ENCODE measurements at regions not wholly inside any gene's neighbourhood (a gene's known extent, or its start where the extent isn't known, plus 50 kb on each side); places are given as distances from the start of the nearest gene placed in this dataset.

DNA sequence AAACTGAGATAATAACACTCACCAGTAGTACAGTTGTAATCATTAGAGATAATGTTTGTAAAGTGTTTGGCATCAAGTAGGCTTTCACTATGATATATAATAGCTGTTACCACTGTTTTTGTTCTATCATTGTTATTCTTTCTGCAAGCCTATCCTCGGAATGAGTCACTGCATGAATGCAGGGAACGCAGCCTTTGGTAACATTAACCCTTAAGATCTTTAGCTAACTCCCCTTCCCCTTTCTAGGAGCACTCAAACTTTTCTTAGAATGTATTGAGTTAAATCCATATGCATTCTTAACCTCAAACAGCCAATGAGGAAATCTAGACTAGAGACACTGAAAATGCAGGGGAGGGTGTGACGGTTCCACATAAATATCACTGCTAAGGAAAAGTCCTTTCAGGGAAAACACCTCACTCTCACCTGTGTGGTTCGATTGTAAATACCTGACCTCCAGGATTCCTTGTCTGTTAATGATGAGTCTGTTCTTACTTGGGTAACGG, 467.3 kb downstream of the SETD4 start:
- TF ChIP-seq, protein P1, sequence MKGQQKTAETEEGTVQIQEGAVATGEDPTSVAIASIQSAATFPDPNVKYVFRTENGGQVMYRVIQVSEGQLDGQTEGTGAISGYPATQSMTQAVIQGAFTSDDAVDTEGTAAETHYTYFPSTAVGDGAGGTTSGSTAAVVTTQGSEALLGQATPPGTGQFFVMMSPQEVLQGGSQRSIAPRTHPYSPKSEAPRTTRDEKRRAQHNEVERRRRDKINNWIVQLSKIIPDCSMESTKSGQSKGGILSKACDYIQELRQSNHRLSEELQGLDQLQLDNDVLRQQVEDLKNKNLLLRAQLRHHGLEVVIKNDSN (IDR thresholded peaks at IDR 0.05), result no peak
- no peak for TF ChIP-seq TEAD4 (IDR thresholded peaks at IDR 0.05)
- no peak for TF ChIP-seq TAF1 (IDR thresholded peaks at IDR 0.05; ENCODE audit: low read depth)
- no peak for TF ChIP-seq CREB1 (IDR thresholded peaks at IDR 0.05; ENCODE audit: low read depth)

DNA sequence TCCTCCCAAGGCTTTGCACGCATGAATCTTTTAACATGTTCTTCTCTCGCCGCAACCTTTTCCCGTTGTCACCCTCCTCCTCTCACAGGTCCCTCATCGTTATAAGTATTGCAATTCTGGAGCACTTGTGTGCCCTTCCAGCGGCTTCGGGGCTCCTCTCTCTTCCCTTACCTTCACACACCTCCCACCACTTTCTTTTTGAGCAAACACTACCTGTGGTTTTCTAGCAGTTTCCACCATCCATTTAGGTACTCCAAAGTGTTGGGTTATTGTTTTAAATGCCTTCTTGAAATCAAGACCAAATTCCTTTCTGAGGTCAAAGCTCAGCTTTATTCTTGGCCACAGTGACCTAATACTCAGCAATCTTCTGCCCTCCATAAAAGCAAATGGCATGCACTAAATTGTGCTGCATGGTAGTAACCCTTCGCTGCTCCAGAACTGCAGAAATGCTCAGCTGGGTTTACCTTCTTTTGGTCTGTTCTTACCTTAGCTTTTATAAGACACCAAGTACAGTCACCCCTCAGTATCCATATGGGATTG, 472.4 kb downstream of the SETD4 start:
- TF ChIP-seq NFIC (IDR thresholded peaks at IDR 0.05) (no peak), CREB1 (IDR thresholded peaks at IDR 0.05; ENCODE audit: low read depth) (no peak), CEBPB (IDR thresholded peaks at IDR 0.05) (no peak), TEAD4 (IDR thresholded peaks at IDR 0.05) (no peak), EP300 (IDR thresholded peaks at IDR 0.05; ENCODE audit: borderline replicate concordance) (no peak), FOXM1 (IDR thresholded peaks at IDR 0.05; ENCODE audit: borderline replicate concordance, low read depth) (no peak), TCF12 (IDR thresholded peaks at IDR 0.05; ENCODE audit: low read depth) (no peak), ZBTB7A (IDR thresholded peaks at IDR 0.05; ENCODE audit: low read depth) (no peak), TAF1 (IDR thresholded peaks at IDR 0.05; ENCODE audit: low read depth) (no peak), RAD21 (IDR thresholded peaks at IDR 0.05; ENCODE audit: low read depth) (no peak), EGR1 (IDR thresholded peaks at IDR 0.05) (no peak), YY1 (IDR thresholded peaks at IDR 0.05; ENCODE audit: low read depth) (no peak)
- TF ChIP-seq, protein P1 (IDR thresholded peaks at IDR 0.05), result no peak
- TF ChIP-seq, protein P2, sequence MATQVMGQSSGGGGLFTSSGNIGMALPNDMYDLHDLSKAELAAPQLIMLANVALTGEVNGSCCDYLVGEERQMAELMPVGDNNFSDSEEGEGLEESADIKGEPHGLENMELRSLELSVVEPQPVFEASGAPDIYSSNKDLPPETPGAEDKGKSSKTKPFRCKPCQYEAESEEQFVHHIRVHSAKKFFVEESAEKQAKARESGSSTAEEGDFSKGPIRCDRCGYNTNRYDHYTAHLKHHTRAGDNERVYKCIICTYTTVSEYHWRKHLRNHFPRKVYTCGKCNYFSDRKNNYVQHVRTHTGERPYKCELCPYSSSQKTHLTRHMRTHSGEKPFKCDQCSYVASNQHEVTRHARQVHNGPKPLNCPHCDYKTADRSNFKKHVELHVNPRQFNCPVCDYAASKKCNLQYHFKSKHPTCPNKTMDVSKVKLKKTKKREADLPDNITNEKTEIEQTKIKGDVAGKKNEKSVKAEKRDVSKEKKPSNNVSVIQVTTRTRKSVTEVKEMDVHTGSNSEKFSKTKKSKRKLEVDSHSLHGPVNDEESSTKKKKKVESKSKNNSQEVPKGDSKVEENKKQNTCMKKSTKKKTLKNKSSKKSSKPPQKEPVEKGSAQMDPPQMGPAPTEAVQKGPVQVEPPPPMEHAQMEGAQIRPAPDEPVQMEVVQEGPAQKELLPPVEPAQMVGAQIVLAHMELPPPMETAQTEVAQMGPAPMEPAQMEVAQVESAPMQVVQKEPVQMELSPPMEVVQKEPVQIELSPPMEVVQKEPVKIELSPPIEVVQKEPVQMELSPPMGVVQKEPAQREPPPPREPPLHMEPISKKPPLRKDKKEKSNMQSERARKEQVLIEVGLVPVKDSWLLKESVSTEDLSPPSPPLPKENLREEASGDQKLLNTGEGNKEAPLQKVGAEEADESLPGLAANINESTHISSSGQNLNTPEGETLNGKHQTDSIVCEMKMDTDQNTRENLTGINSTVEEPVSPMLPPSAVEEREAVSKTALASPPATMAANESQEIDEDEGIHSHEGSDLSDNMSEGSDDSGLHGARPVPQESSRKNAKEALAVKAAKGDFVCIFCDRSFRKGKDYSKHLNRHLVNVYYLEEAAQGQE (IDR thresholded peaks at IDR 0.05; ENCODE audit: low read depth), result no peak
- TF ChIP-seq, protein P3, sequence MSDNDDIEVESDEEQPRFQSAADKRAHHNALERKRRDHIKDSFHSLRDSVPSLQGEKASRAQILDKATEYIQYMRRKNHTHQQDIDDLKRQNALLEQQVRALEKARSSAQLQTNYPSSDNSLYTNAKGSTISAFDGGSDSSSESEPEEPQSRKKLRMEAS (IDR thresholded peaks at IDR 0.05), result no peak

DNA sequence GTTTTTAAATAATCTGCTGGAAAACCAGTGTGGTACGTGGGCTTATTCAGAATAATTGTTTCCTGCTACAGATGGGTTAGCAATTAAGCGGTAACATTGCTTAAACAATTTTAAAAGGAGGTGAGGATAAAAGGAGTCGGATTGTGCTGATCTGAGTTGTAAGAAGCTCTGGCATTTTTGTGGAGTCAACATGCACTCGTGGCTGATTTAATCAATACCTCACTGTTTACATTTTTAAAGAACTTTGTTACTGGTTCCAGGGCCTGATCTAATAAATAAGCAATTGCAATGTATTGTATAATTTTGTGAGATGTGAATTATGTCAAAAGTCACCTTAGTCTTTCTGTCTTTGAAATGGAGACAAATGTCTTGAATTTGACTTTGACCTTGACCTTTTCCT, 474.0 kb downstream of the SETD4 start:
- no peak for TF ChIP-seq YY1 (IDR thresholded peaks at IDR 0.05; ENCODE audit: low read depth)
- TF ChIP-seq CEBPB (IDR thresholded peaks at IDR 0.05), result no peak
- no peak for TF ChIP-seq TAF1 (IDR thresholded peaks at IDR 0.05; ENCODE audit: low read depth)
- TF ChIP-seq, protein P2 (IDR thresholded peaks at IDR 0.05; ENCODE audit: low read depth), result no peak
- no peak for TF ChIP-seq NFIC (IDR thresholded peaks at IDR 0.05)
- TF ChIP-seq ZBTB7A (IDR thresholded peaks at IDR 0.05; ENCODE audit: low read depth), result no peak
- no peak for TF ChIP-seq FOXM1 (IDR thresholded peaks at IDR 0.05; ENCODE audit: borderline replicate concordance, low read depth)
- TF ChIP-seq, protein P3 (IDR thresholded peaks at IDR 0.05), result no peak
- TF ChIP-seq, protein P1 (IDR thresholded peaks at IDR 0.05), result no peak
- TF ChIP-seq TCF12 (IDR thresholded peaks at IDR 0.05; ENCODE audit: low read depth), result no peak
- TF ChIP-seq EGR1 (IDR thresholded peaks at IDR 0.05), result no peak

DNA sequence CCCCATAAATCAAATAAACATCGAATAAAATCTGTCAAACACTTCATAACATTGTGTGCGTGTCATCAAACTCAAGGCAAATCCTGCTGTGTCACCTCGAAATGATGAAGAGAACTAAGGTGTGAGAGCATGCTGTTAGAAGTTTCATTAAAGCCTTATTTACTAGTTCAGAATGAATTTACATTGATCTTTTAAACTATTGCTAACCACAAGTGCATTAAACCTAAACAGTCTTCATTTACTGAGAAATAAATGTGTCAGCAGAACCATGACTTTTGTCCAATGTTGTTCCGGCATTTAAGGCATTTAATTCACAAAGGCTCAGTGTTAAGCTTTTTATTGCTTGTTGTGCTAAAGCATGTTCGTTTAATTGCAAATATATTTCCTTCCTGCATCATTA, 474.4 kb downstream of the SETD4 start:
- no peak for TF ChIP-seq TAF1 (IDR thresholded peaks at IDR 0.05; ENCODE audit: low read depth)
- TF ChIP-seq TCF12 (IDR thresholded peaks at IDR 0.05; ENCODE audit: low read depth), result no peak
- no peak for TF ChIP-seq CREB1 (IDR thresholded peaks at IDR 0.05; ENCODE audit: low read depth)
- no peak for TF ChIP-seq NFIC (IDR thresholded peaks at IDR 0.05)
- TF ChIP-seq CEBPB (IDR thresholded peaks at IDR 0.05), result no peak
- no peak for TF ChIP-seq FOXM1 (IDR thresholded peaks at IDR 0.05; ENCODE audit: borderline replicate concordance, low read depth)
- TF ChIP-seq, protein P3 (IDR thresholded peaks at IDR 0.05), result no peak
- TF ChIP-seq RAD21 (IDR thresholded peaks at IDR 0.05; ENCODE audit: low read depth), result no peak
- TF ChIP-seq, protein P2 (IDR thresholded peaks at IDR 0.05; ENCODE audit: low read depth), result no peak
- no peak for TF ChIP-seq EGR1 (IDR thresholded peaks at IDR 0.05)
- TF ChIP-seq TEAD4 (IDR thresholded peaks at IDR 0.05), result no peak
- TF ChIP-seq, protein P1 (IDR thresholded peaks at IDR 0.05), result no peak
- no peak for TF ChIP-seq EP300 (IDR thresholded peaks at IDR 0.05; ENCODE audit: borderline replicate concordance)
- TF ChIP-seq ZBTB7A (IDR thresholded peaks at IDR 0.05; ENCODE audit: low read depth), result no peak
- no peak for TF ChIP-seq YY1 (IDR thresholded peaks at IDR 0.05; ENCODE audit: low read depth)

Measured in Ishikawa (cell line).